ENCODE measurements at regions not wholly inside any gene's neighbourhood (a gene's known extent, or its start where the extent isn't known, plus 50 kb on each side); places are given as distances from the start of the nearest gene placed in this dataset.
"Not testable (repeated sequence)": the region's sequence is repeated elsewhere in the genome, so short reads cannot be mapped to it uniquely, and the experiment has no call there.

GRCh38 chr3:115317953-115318352 lies 170.9 kb upstream of the ZBTB20 start:
- TF ChIP-seq CTCF, POLR2A (IDR thresholded peaks at IDR 0.05): not testable (repeated sequence)

All from heart left ventricle (tissue), 13 donors.